HEK293 (cell line): ENCODE measurements at regions not wholly inside any gene's neighbourhood (a gene's known extent, or its start where the extent isn't known, plus 50 kb on each side); places are given as distances from the start of the nearest gene placed in this dataset.

ENCODE experiments used
- CTCF ChIA-PET: fragments of 350-600 bp; formaldehyde crosslinking; extraction: SDS; loops from one replicate; lab custom pipeline; 2021; ENCODE audit warnings: antibody characterized with exemption; lab: Yijun Ruan, JAX
- POLR2A ChIA-PET: fragments of 300-600 bp; formaldehyde crosslinking; extraction: SDS; loops from one replicate; lab custom pipeline; 2020; ENCODE audit warnings: antibody characterized with exemption, inconsistent platforms; lab: Yijun Ruan, JAX
- H3K27ac ChIP-seq: fragments of 200-500 bp; sonication (Bioruptor generic); 2 replicates; pipeline ENCODE4 v1.5.1; 2014; ENCODE audit warnings: low read depth, low read length, control low read depth, inconsistent platforms; ENCODE audit errors: extremely low read depth
- H3K36me3 ChIP-seq, 2 experiments: fragments of 200-500 bp in 1 of 2; sonication (Bioruptor generic) in 1 of 2; 1 replicate in 1 of 2; 2 replicates in 1 of 2; pipeline ENCODE4 v1.5.1; 2014 to 2017; ENCODE audit warnings: inconsistent platforms in 2 of 2, low read length in 2 of 2; ENCODE audit not compliant: control insufficient read depth in 2 of 2, insufficient read depth in 1 of 2
- H3K4me1 ChIP-seq: fragments of 200-500 bp; sonication (Bioruptor generic); 2 replicates; pipeline ENCODE4 v1.5.1; 2014; ENCODE audit warnings: mild to moderate bottlenecking, low read length, inconsistent platforms; ENCODE audit not compliant: control insufficient read depth, insufficient read depth
- H3K4me3 ChIP-seq: 2 replicates; pipeline ENCODE4 v1.5.1; 2011; ENCODE audit warnings: low read depth, mild to moderate bottlenecking, control low read depth, low read length, moderate library complexity
- H3K9me3 ChIP-seq: fragments of 200-500 bp; sonication (Bioruptor generic); 2 replicates; pipeline ENCODE4 v1.5.1; 2014; ENCODE audit warnings: low read depth, low read length, inconsistent platforms; ENCODE audit not compliant: control insufficient read depth, insufficient read depth
- BCL11A ChIP-seq: fragments of 450-650 bp; formaldehyde crosslinking; IDR thresholded peaks from 2 replicates; pipeline ENCODE4 v1.5.1; 2016; ENCODE audit warnings: low read depth, missing biosample characterization, missing genetic modification characterization
- GLI2 ChIP-seq: fragments of 450-650 bp; formaldehyde crosslinking; IDR thresholded peaks from 2 replicates; pipeline ENCODE4; 2017; ENCODE audit warnings: missing biosample characterization, missing genetic modification characterization, low read depth, borderline replicate concordance
- YY1 ChIP-seq: fragments of 450-650 bp; formaldehyde crosslinking; IDR thresholded peaks from 2 replicates; pipeline ENCODE4 v1.5.1; 2018; ENCODE audit warnings: missing biosample characterization, missing genetic modification characterization
- ZFP3 ChIP-seq: fragments of 450-650 bp; formaldehyde crosslinking; IDR thresholded peaks from 2 replicates; pipeline ENCODE4 v1.5.1; 2016; ENCODE audit warnings: low read depth, missing biosample characterization, missing genetic modification characterization
- ZNF121 ChIP-seq: fragments of 450-650 bp; formaldehyde crosslinking; IDR thresholded peaks from 2 replicates; pipeline ENCODE4 v1.5.1; 2016; ENCODE audit warnings: missing biosample characterization, missing genetic modification characterization
- ZNF169 ChIP-seq: fragments of 450-650 bp; formaldehyde crosslinking; IDR thresholded peaks from 2 replicates; pipeline ENCODE4 v1.5.1; 2016; ENCODE audit warnings: missing biosample characterization, missing genetic modification characterization
- ZNF202 ChIP-seq: fragments of 450-650 bp; formaldehyde crosslinking; IDR thresholded peaks from 2 replicates; pipeline ENCODE4 v1.5.1; 2016; ENCODE audit warnings: missing biosample characterization, missing genetic modification characterization, borderline replicate concordance
- ZNF324 ChIP-seq: fragments of 450-650 bp; formaldehyde crosslinking; IDR thresholded peaks from 2 replicates; pipeline ENCODE4 v1.5.1; 2016; ENCODE audit warnings: missing biosample characterization, missing genetic modification characterization
- ZNF354C ChIP-seq: fragments of 450-650 bp; formaldehyde crosslinking; IDR thresholded peaks from 2 replicates; pipeline ENCODE4 v1.5.1; 2016; ENCODE audit warnings: missing biosample characterization, missing genetic modification characterization, low read depth, borderline replicate concordance
- ZNF521 ChIP-seq: fragments of 450-650 bp; formaldehyde crosslinking; IDR thresholded peaks from 2 replicates; pipeline ENCODE4 v1.5.1; 2017; ENCODE audit warnings: missing biosample characterization, mild to moderate bottlenecking, missing genetic modification characterization
- ZNF548 ChIP-seq: fragments of 450-650 bp; formaldehyde crosslinking; IDR thresholded peaks from 2 replicates; pipeline ENCODE4 v1.5.1; 2016; ENCODE audit warnings: missing biosample characterization, missing genetic modification characterization
- ZNF670 ChIP-seq: fragments of 450-650 bp; formaldehyde crosslinking; IDR thresholded peaks from 2 replicates; pipeline ENCODE4 v1.5.1; 2016; ENCODE audit warnings: missing biosample characterization, missing genetic modification characterization, low read depth
- ZSCAN30 ChIP-seq: fragments of 450-650 bp; IDR thresholded peaks from 2 replicates; pipeline ENCODE4 v1.5.1; 2018; ENCODE audit warnings: missing biosample characterization, mild to moderate bottlenecking, missing genetic modification characterization, moderate library complexity
- TF ChIP-seq, protein P1 (sequence below): fragments of 450-650 bp; formaldehyde crosslinking; IDR thresholded peaks from 2 replicates; pipeline ENCODE4 v1.5.1; 2016; ENCODE audit warnings: missing biosample characterization, missing genetic modification characterization
- TF ChIP-seq, protein P2 (sequence below): fragments of 450-650 bp; formaldehyde crosslinking; IDR thresholded peaks from 2 replicates; pipeline ENCODE4 v1.5.1; 2017; ENCODE audit warnings: missing biosample characterization, missing genetic modification characterization
- TF ChIP-seq, protein P3 (sequence below): fragments of 450-650 bp; formaldehyde crosslinking; IDR thresholded peaks from 2 replicates; pipeline ENCODE4 v1.5.1; 2016; ENCODE audit warnings: missing biosample characterization, missing genetic modification characterization
- TF ChIP-seq, protein P4 (sequence below): fragments of 450-650 bp; formaldehyde crosslinking; IDR thresholded peaks from 2 replicates; pipeline ENCODE4 v1.5.1; 2016; ENCODE audit warnings: missing biosample characterization, missing genetic modification characterization

DNA sequence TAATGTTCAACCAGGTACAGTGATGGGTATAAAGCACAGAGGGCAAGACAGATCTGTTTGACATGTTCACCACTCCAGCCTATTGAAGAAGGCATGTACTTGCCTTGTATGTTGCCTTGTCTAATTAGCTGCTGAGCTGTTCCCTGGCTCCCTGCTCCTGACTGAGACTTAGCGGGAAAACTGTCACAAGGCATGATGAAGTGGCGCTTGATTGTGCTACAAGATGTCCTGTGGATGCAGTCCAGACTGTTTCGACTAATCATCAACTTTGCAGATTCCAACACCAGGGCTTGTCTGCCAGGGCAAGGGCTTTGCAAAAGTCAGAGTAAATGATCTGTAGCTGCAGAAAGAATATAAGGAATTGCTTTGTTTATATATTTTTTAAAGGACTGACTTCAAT, 136.2 kb upstream of the NRBF2 start:
- TF ChIP-seq ZNF670 (tag by site-specific recombination) = no peak
- no peak for TF ChIP-seq ZNF521 (tag by site-specific recombination)
- TF ChIP-seq, protein P1, sequence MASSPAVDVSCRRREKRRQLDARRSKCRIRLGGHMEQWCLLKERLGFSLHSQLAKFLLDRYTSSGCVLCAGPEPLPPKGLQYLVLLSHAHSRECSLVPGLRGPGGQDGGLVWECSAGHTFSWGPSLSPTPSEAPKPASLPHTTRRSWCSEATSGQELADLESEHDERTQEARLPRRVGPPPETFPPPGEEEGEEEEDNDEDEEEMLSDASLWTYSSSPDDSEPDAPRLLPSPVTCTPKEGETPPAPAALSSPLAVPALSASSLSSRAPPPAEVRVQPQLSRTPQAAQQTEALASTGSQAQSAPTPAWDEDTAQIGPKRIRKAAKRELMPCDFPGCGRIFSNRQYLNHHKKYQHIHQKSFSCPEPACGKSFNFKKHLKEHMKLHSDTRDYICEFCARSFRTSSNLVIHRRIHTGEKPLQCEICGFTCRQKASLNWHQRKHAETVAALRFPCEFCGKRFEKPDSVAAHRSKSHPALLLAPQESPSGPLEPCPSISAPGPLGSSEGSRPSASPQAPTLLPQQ (tag by site-specific recombination) = no peak
- no peak for TF ChIP-seq YY1 (tag by site-specific recombination)
- no peak for TF ChIP-seq ZSCAN30 (tag by site-specific recombination)
- TF ChIP-seq, all 188 proteins: peak for 0
- CTCF ChIA-PET = no interaction called here
- H3K27ac ChIP-seq = no peak overlapping the region
- H3K4me1 ChIP-seq = no peaks in the 10 kb centered on the region
- POLR2A ChIA-PET = no interaction called here
- no peaks in the 10 kb centered on the region for H3K9me3 ChIP-seq
- H3K4me3 ChIP-seq = no peak overlapping the region
- H3K36me3 ChIP-seq = no peaks in the 10 kb centered on the region

DNA sequence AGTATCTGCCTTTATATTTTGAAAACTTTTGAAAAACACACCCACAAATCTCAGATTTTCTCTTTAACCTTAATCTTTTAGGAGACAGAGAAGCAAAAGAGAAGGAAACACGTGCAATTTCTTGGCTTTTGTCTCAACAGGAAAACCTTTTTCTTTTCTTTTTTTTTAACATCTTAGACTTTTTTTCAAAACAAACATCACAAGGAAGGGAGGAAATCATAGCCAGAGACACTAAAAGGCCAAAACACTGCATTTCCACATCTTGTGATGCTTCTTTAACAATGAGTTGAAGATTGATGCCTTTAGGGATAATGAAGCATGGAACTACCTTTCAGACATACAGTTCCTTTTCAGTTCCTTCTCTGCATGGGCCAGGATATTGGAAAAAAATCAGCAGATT, 136.6 kb upstream of the NRBF2 start:
- POLR2A ChIA-PET = no interaction called here
- no peak overlapping the region for H3K27ac ChIP-seq
- H3K36me3 ChIP-seq = no peaks in the 10 kb centered on the region
- no peak overlapping the region for H3K4me3 ChIP-seq
- TF ChIP-seq BCL11A (tag by site-specific recombination) (no peak), ZFP3 (tag by site-specific recombination) (no peak), ZNF354C (tag by site-specific recombination) (no peak), ZNF324 (tag by site-specific recombination) (no peak), ZNF548 (tag by site-specific recombination) (no peak), ZNF121 (no peak), ZNF169 (tag by site-specific recombination) (no peak), ZSCAN30 (tag by site-specific recombination) (no peak), GLI2 (tag by site-specific recombination) (no peak), ZNF202 (tag by site-specific recombination) (no peak)
- TF ChIP-seq, protein P2, sequence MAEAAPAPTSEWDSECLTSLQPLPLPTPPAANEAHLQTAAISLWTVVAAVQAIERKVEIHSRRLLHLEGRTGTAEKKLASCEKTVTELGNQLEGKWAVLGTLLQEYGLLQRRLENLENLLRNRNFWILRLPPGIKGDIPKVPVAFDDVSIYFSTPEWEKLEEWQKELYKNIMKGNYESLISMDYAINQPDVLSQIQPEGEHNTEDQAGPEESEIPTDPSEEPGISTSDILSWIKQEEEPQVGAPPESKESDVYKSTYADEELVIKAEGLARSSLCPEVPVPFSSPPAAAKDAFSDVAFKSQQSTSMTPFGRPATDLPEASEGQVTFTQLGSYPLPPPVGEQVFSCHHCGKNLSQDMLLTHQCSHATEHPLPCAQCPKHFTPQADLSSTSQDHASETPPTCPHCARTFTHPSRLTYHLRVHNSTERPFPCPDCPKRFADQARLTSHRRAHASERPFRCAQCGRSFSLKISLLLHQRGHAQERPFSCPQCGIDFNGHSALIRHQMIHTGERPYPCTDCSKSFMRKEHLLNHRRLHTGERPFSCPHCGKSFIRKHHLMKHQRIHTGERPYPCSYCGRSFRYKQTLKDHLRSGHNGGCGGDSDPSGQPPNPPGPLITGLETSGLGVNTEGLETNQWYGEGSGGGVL (tag by site-specific recombination) = no peak
- TF ChIP-seq, protein P3, sequence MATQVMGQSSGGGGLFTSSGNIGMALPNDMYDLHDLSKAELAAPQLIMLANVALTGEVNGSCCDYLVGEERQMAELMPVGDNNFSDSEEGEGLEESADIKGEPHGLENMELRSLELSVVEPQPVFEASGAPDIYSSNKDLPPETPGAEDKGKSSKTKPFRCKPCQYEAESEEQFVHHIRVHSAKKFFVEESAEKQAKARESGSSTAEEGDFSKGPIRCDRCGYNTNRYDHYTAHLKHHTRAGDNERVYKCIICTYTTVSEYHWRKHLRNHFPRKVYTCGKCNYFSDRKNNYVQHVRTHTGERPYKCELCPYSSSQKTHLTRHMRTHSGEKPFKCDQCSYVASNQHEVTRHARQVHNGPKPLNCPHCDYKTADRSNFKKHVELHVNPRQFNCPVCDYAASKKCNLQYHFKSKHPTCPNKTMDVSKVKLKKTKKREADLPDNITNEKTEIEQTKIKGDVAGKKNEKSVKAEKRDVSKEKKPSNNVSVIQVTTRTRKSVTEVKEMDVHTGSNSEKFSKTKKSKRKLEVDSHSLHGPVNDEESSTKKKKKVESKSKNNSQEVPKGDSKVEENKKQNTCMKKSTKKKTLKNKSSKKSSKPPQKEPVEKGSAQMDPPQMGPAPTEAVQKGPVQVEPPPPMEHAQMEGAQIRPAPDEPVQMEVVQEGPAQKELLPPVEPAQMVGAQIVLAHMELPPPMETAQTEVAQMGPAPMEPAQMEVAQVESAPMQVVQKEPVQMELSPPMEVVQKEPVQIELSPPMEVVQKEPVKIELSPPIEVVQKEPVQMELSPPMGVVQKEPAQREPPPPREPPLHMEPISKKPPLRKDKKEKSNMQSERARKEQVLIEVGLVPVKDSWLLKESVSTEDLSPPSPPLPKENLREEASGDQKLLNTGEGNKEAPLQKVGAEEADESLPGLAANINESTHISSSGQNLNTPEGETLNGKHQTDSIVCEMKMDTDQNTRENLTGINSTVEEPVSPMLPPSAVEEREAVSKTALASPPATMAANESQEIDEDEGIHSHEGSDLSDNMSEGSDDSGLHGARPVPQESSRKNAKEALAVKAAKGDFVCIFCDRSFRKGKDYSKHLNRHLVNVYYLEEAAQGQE (tag by site-specific recombination) = no peak
- TF ChIP-seq, protein P4, sequence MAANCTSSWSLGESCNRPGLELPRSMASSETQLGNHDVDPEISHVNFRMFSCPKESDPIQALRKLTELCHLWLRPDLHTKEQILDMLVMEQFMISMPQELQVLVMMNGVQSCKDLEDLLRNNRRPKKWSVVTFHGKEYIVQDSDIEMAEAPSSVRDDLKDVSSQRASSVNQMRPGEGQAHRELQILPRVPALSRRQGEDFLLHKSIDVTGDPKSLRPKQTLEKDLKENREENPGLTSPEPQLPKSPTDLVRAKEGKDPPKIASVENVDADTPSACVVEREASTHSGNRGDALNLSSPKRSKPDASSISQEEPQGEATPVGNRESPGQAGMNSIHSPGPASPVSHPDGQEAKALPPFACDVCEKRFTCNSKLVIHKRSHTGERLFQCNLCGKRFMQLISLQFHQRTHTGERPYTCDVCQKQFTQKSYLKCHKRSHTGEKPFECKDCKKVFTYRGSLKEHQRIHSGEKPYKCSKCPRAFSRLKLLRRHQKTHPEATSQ (tag by site-specific recombination) = no peak
- CTCF ChIA-PET = no interaction called here
- no peaks in the 10 kb centered on the region for H3K4me1 ChIP-seq
- no peaks in the 10 kb centered on the region for H3K9me3 ChIP-seq
